ENCODE measurements at regions not wholly inside any gene's neighbourhood (a gene's known extent, or its start where the extent isn't known, plus 50 kb on each side); places are given as distances from the start of the nearest gene placed in this dataset.

- Histone ChIP-seq H3K36me3 (ENCODE audit: control insufficient read depth, insufficient read depth, low read length) (no peaks in the 10 kb centered on the region), H3K4me1 (no peaks in the 10 kb centered on the region), H3K27me3 (replicated peaks; ENCODE audit: control insufficient read depth, insufficient read depth, low read length) (no peaks in the 10 kb centered on the region), H3K4me3 (ENCODE audit: low read depth, low read length) (no peak overlapping the region), H3K9me3 (no peaks in the 10 kb centered on the region)
- TF ChIP-seq CTCF (IDR thresholded peaks at IDR 0.05; ENCODE audit: insufficient read depth in 1 of 2, low read depth in 1 of 2, low read length in 1 of 2, severe bottlenecking in 1 of 2, unreplicated experiment in 1 of 2): no peak
- H3K4me1 Mint-ChIP-seq (ENCODE audit: low read depth, unreplicated experiment): no peaks in the 10 kb centered on the region
- peaks cover 5% of the 10 kb centered on the region for H3K27me3 Mint-ChIP-seq (ENCODE audit: insufficient read depth, unreplicated experiment)
- H3K4me3 Mint-ChIP-seq (ENCODE audit: unreplicated experiment): no peak overlapping the region
- BruUV-seq (replicated peaks): no TSS peak
- H3K27ac Mint-ChIP-seq (ENCODE audit: unreplicated experiment): no peak overlapping the region
- ChIA-PET POLR2A (no interaction called here), CTCF (no interaction called here)
- H3K36me3 Mint-ChIP-seq (ENCODE audit: insufficient read depth, unreplicated experiment): no peaks in the 10 kb centered on the region
- DNase-seq: no peak
- intact Hi-C loops (cut with micrococcal nuclease; ENCODE audit: unreplicated experiment): no loop called here
- no peaks in the 10 kb centered on the region for H3K9me3 Mint-ChIP-seq (ENCODE audit: unreplicated experiment)
Measured at GRCh38 chr5:60261732-60262131, 368.2 kb upstream of the PDE4D start.

DNA sequence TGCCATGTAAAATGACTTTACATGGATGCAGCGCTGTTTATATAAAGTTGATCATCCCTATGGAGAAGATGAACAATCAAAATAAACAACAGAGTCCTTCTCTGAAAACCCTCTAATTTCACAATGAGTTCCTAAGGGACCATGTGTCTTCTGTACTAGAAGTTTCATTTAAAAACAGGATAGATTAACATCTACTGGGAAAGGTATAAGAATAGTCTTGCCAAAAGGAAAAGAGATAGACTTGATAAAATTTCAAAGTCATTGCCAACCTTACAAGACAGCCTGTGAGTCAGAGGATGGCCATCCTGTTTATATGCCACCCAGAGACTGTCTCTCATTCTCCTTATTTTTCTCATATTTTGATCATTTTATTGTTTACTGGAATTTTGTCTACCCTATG lies 367.1 kb upstream of the PDE4D start:
- H3K4me1 ChIP-seq: no peaks in the 10 kb centered on the region
- DNase-seq: no peak
- H3K9me3 Mint-ChIP-seq (ENCODE audit: unreplicated experiment): no peaks in the 10 kb centered on the region
- no peak overlapping the region for H3K4me3 Mint-ChIP-seq (ENCODE audit: unreplicated experiment)
- peaks cover 4% of the 10 kb centered on the region for H3K27me3 Mint-ChIP-seq (ENCODE audit: insufficient read depth, unreplicated experiment)
- intact Hi-C loops (cut with micrococcal nuclease; ENCODE audit: unreplicated experiment): no loop called here
- ChIA-PET POLR2A (no interaction called here), CTCF (no interaction called here)
- H3K36me3 ChIP-seq (ENCODE audit: control insufficient read depth, insufficient read depth, low read length): no peaks in the 10 kb centered on the region
- H3K9me3 ChIP-seq: no peaks in the 10 kb centered on the region
- H3K27ac Mint-ChIP-seq (ENCODE audit: unreplicated experiment): no peak overlapping the region
- no peak for TF ChIP-seq CTCF (IDR thresholded peaks at IDR 0.05; ENCODE audit: insufficient read depth in 1 of 2, low read depth in 1 of 2, low read length in 1 of 2, severe bottlenecking in 1 of 2, unreplicated experiment in 1 of 2)
- H3K36me3 Mint-ChIP-seq (ENCODE audit: insufficient read depth, unreplicated experiment): no peaks in the 10 kb centered on the region
- no peak overlapping the region for H3K4me3 ChIP-seq (ENCODE audit: low read depth, low read length)
- no peaks in the 10 kb centered on the region for H3K27me3 ChIP-seq (replicated peaks; ENCODE audit: control insufficient read depth, insufficient read depth, low read length)
- BruUV-seq (replicated peaks): no TSS peak
- no peaks in the 10 kb centered on the region for H3K4me1 Mint-ChIP-seq (ENCODE audit: low read depth, unreplicated experiment)

GRCh38 chr5:60259730-60260129 lies 366.2 kb upstream of the PDE4D start:
- Mint-ChIP-seq H3K4me1 (ENCODE audit: low read depth, unreplicated experiment) (no peaks in the 10 kb centered on the region), H3K27ac (ENCODE audit: unreplicated experiment) (no peak overlapping the region), H3K4me3 (ENCODE audit: unreplicated experiment) (no peak overlapping the region), H3K9me3 (ENCODE audit: unreplicated experiment) (no peaks in the 10 kb centered on the region), H3K36me3 (ENCODE audit: insufficient read depth, unreplicated experiment) (no peaks in the 10 kb centered on the region), H3K27me3 (ENCODE audit: insufficient read depth, unreplicated experiment) (peaks cover 4% of the 10 kb centered on the region)
- Histone ChIP-seq H3K4me3 (ENCODE audit: low read depth, low read length) (no peak overlapping the region), H3K27me3 (replicated peaks; ENCODE audit: control insufficient read depth, insufficient read depth, low read length) (no peaks in the 10 kb centered on the region), H3K36me3 (ENCODE audit: control insufficient read depth, insufficient read depth, low read length) (no peaks in the 10 kb centered on the region), H3K9me3 (no peaks in the 10 kb centered on the region), H3K4me1 (no peaks in the 10 kb centered on the region)
- BruUV-seq (replicated peaks): no TSS peak
- no peak for DNase-seq
- TF ChIP-seq CTCF (IDR thresholded peaks at IDR 0.05; ENCODE audit: insufficient read depth in 1 of 2, low read depth in 1 of 2, low read length in 1 of 2, severe bottlenecking in 1 of 2, unreplicated experiment in 1 of 2): no peak
- CTCF ChIA-PET: no interaction called here
- intact Hi-C loops (cut with micrococcal nuclease; ENCODE audit: unreplicated experiment): no loop called here
- POLR2A ChIA-PET: no interaction called here
